ENCODE measurements at regions not wholly inside any gene's neighbourhood (a gene's known extent, or its start where the extent isn't known, plus 50 kb on each side); places are given as distances from the start of the nearest gene placed in this dataset.
"Not testable (repeated sequence)": the region's sequence is repeated elsewhere in the genome, so short reads cannot be mapped to it uniquely, and the experiment has no call there.

DNA sequence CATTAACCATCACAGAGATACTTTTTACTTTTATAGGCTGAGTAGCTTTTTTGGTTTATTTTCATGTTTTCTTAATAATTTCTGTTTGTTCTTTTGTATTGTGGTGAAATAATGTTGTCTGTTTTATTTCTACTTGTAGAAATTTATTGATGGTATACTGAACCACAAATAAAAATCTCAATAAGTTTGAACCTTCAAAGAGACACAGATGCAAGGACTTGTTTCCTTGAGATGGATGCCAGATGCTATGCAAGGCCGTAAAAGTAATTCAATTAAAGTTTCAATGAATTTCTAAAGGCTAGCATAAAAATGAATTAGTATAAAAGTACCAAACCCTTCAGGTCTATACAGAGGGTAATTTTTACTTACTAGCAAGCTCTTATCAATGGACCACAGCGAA is 873.5 kb downstream of the TTLL7 start:
- Histone ChIP-seq H3K4me1 (ENCODE audit: insufficient read depth, low read length) (no peaks in the 10 kb centered on the region), H3K36me3 (ENCODE audit: insufficient read depth, low read depth, low read length) (no peaks in the 10 kb centered on the region), H3K9ac (ENCODE audit: low read depth, low read length) (no peak overlapping the region), H3K27me3 (ENCODE audit: insufficient read depth, low read length) (no peaks in the 10 kb centered on the region), H3K27ac (ENCODE audit: low read length) (no peak overlapping the region), H3K9me3 (ENCODE audit: insufficient read depth, low read depth, low read length) (no peaks in the 10 kb centered on the region), H3K4me3 (ENCODE audit: low read length) (no peak overlapping the region)

- Histone ChIP-seq H3K27me3 (ENCODE audit: insufficient read depth, low read length) (no peaks in the 10 kb centered on the region), H3K27ac (ENCODE audit: low read length) (no peak overlapping the region), H3K9me3 (ENCODE audit: insufficient read depth, low read depth, low read length) (no peaks in the 10 kb centered on the region), H3K9ac (ENCODE audit: low read depth, low read length) (no peak overlapping the region), H3K36me3 (ENCODE audit: insufficient read depth, low read depth, low read length) (no peaks in the 10 kb centered on the region), H3K4me3 (ENCODE audit: low read length) (no peak overlapping the region), H3K4me1 (ENCODE audit: insufficient read depth, low read length) (no peaks in the 10 kb centered on the region)
Measured at GRCh38 chr1:83123019-83123418, 875.9 kb downstream of the TTLL7 start.

- H3K4me3 ChIP-seq (ENCODE audit: low read length), result no peak overlapping the region
- H3K36me3 ChIP-seq (ENCODE audit: insufficient read depth, low read depth, low read length), result no peaks in the 10 kb centered on the region
- H3K9me3 ChIP-seq (ENCODE audit: insufficient read depth, low read depth, low read length), result no peaks in the 10 kb centered on the region; the same call in 1 of the 2 replicates
- H3K9ac ChIP-seq (ENCODE audit: low read depth, low read length), result no peak overlapping the region
- no peaks in the 10 kb centered on the region for H3K4me1 ChIP-seq (ENCODE audit: insufficient read depth, low read length)
- H3K27ac ChIP-seq (ENCODE audit: low read length), result no peak overlapping the region
- no peaks in the 10 kb centered on the region for H3K27me3 ChIP-seq (ENCODE audit: insufficient read depth, low read length)
Measured at GRCh38 chr1:83118472-83118871, 880.5 kb downstream of the TTLL7 start.

DNA sequence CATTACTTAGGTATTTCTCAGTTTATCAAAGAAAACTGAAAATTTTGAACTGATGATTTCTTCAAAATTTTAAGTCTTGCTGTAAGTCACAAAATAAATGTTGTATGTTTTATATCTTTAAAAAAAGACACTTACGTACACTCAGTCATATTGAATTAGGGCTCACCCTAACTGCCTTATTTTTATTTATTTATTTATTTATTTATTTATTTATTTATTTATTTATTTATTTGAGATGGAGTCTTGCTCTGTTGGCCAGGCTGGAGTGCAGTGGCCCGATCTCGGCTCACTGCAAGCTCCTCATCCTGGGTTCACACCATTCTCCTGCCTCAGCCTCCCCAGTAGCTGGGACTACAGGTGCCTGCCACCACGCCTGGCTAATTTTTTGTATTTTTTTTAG is 881.9 kb downstream of the TTLL7 start:
- not testable (repeated sequence) for H3K4me1 ChIP-seq (ENCODE audit: insufficient read depth, low read length); H3K9ac ChIP-seq (ENCODE audit: low read depth, low read length); H3K36me3 ChIP-seq (ENCODE audit: insufficient read depth, low read depth, low read length); H3K27me3 ChIP-seq (ENCODE audit: insufficient read depth, low read length); H3K9me3 ChIP-seq (ENCODE audit: insufficient read depth, low read depth, low read length); H3K4me3 ChIP-seq (ENCODE audit: low read length); H3K27ac ChIP-seq (ENCODE audit: low read length)

GRCh38 chr1:83115785-83116184 is 883.1 kb downstream of the TTLL7 start:
- Histone ChIP-seq H3K27ac (ENCODE audit: low read length) (no peak overlapping the region), H3K9ac (ENCODE audit: low read depth, low read length) (no peak overlapping the region), H3K27me3 (ENCODE audit: insufficient read depth, low read length) (no peaks in the 10 kb centered on the region), H3K4me1 (ENCODE audit: insufficient read depth, low read length) (no peaks in the 10 kb centered on the region), H3K4me3 (ENCODE audit: low read length) (no peak overlapping the region), H3K36me3 (ENCODE audit: insufficient read depth, low read depth, low read length) (no peaks in the 10 kb centered on the region), H3K9me3 (ENCODE audit: insufficient read depth, low read depth, low read length) (no peaks in the 10 kb centered on the region; the same call in 1 of the 2 replicates)

DNA sequence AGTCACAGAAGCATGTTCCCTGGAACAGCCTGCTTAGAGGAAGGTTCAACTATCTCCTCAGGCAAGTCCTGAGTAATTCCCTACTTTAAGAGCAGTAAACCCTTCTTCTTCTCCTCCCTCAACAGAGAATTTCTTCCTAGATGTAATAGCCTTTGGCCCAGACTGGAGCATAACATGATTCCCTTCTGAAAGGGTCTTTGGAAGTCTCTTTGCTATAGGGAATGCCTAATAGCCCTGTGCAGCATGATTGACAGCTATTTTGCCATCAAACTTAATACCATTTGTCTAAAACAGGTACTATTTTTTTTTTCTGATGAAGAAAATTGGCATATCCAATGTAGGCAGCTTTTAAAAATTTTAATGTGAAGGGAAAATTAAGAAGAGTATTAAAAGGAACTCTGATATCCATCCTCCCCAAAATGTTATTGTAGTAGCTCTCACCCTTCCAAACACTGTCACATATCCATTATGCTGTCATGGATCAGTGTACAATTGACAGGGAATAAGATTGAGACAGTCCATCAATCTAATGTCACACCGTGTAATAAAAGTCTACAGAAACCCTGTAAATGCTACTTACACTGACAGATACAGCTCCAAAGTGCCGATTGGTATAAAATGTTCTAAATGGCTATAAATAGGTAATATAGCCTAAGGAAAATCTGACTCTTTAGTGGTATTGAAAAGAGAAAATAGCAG is 884.6 kb downstream of the TTLL7 start:
- no peaks in the 10 kb centered on the region for H3K36me3 ChIP-seq (ENCODE audit: insufficient read depth, low read depth, low read length)
- no peaks in the 10 kb centered on the region; the same call in 1 of the 2 replicates for H3K9me3 ChIP-seq (ENCODE audit: insufficient read depth, low read depth, low read length)
- no peak overlapping the region for H3K9ac ChIP-seq (ENCODE audit: low read depth, low read length)
- no peaks in the 10 kb centered on the region for H3K27me3 ChIP-seq (ENCODE audit: insufficient read depth, low read length)
- H3K4me3 ChIP-seq (ENCODE audit: low read length), result no peak overlapping the region
- H3K4me1 ChIP-seq (ENCODE audit: insufficient read depth, low read length), result peaks cover 5% of the 10 kb centered on the region; the same call in 1 of the 2 replicates
- no peak overlapping the region for H3K27ac ChIP-seq (ENCODE audit: low read length)

DNA sequence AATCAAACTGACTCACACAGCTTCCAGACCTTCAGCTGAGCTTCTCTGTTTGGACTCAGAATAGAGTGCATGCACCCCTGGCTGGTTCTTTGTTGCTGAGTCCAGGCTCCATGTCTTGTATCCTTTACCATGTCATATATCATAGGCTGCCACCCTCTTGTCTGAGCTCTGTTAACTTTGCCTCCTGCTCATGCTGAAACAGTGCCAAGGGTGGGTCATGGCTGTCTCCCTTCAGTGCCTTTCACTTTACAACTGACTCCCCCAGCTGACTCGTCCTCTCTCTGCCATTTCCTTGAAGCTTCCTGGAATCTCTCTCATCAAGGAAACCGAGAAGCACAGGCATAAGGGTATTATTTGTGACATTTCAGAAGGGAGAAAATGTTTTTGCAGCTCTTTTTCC is 885.3 kb downstream of the TTLL7 start:
- Histone ChIP-seq H3K9me3 (ENCODE audit: insufficient read depth, low read depth, low read length) (no peaks in the 10 kb centered on the region; the same call in 1 of the 2 replicates), H3K9ac (ENCODE audit: low read depth, low read length) (no peak overlapping the region), H3K27ac (ENCODE audit: low read length) (no peak overlapping the region), H3K27me3 (ENCODE audit: insufficient read depth, low read length) (no peaks in the 10 kb centered on the region), H3K4me3 (ENCODE audit: low read length) (no peak overlapping the region), H3K36me3 (ENCODE audit: insufficient read depth, low read depth, low read length) (no peaks in the 10 kb centered on the region), H3K4me1 (ENCODE audit: insufficient read depth, low read length) (peaks cover 6% of the 10 kb centered on the region; the same call in 1 of the 2 replicates)

DNA sequence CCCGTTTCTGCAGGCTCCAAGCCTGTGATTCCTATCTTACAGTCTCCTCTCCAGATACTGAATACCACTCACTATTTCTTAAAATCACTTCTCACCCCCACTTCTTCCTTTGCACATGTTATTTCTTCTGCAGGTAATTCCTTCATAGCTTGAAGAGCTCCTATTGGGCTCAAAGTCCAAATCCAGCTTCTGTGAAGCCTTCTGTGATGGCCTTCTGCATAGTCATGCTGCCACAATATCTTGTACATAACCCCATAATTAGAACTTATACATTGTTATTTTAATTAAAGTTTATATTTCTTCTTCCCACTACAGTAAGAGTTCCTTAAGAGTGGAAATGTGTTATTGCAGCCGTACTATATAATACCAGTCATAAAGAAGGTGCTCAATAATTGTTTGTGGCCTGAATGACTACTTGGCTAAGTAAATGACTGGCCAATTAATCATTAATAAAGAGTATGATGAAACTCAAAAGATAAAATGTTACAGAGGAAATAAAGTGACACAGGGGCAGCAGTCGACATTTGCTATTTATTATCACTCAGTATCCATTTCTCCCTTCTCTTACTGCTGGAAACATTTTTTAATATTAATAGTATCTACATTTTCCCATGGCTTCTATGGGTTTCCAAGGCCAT is 886.6 kb downstream of the TTLL7 start:
- Histone ChIP-seq H3K4me1 (ENCODE audit: insufficient read depth, low read length) (peaks cover 6% of the 10 kb centered on the region; the same call in 1 of the 2 replicates), H3K36me3 (ENCODE audit: insufficient read depth, low read depth, low read length) (no peaks in the 10 kb centered on the region), H3K27me3 (ENCODE audit: insufficient read depth, low read length) (no peaks in the 10 kb centered on the region), H3K9me3 (ENCODE audit: insufficient read depth, low read depth, low read length) (no peaks in the 10 kb centered on the region; the same call in 1 of the 2 replicates), H3K4me3 (ENCODE audit: low read length) (no peak overlapping the region), H3K9ac (ENCODE audit: low read depth, low read length) (no peak overlapping the region), H3K27ac (ENCODE audit: low read length) (no peak overlapping the region)

GRCh38 chr1:83110156-83110555 is 888.8 kb downstream of the TTLL7 start:
- Histone ChIP-seq H3K4me1 (ENCODE audit: insufficient read depth, low read length) (peaks cover 6% of the 10 kb centered on the region; the same call in 1 of the 2 replicates), H3K27ac (ENCODE audit: low read length) (no peak overlapping the region), H3K9ac (ENCODE audit: low read depth, low read length) (no peak overlapping the region), H3K9me3 (ENCODE audit: insufficient read depth, low read depth, low read length) (no peaks in the 10 kb centered on the region; the same call in 1 of the 2 replicates), H3K27me3 (ENCODE audit: insufficient read depth, low read length) (no peaks in the 10 kb centered on the region), H3K4me3 (ENCODE audit: low read length) (no peak overlapping the region), H3K36me3 (ENCODE audit: insufficient read depth, low read depth, low read length) (no peaks in the 10 kb centered on the region)

GRCh38 chr1:83109692-83110091 is 889.2 kb downstream of the TTLL7 start:
- H3K9me3 ChIP-seq (ENCODE audit: insufficient read depth, low read depth, low read length), result no peaks in the 10 kb centered on the region; the same call in 1 of the 2 replicates
- no peaks in the 10 kb centered on the region for H3K27me3 ChIP-seq (ENCODE audit: insufficient read depth, low read length)
- peaks cover 6% of the 10 kb centered on the region; the same call in 1 of the 2 replicates for H3K4me1 ChIP-seq (ENCODE audit: insufficient read depth, low read length)
- no peaks in the 10 kb centered on the region for H3K36me3 ChIP-seq (ENCODE audit: insufficient read depth, low read depth, low read length)
- no peak overlapping the region for H3K9ac ChIP-seq (ENCODE audit: low read depth, low read length)
- no peak overlapping the region for H3K27ac ChIP-seq (ENCODE audit: low read length)
- no peak overlapping the region for H3K4me3 ChIP-seq (ENCODE audit: low read length)

DNA sequence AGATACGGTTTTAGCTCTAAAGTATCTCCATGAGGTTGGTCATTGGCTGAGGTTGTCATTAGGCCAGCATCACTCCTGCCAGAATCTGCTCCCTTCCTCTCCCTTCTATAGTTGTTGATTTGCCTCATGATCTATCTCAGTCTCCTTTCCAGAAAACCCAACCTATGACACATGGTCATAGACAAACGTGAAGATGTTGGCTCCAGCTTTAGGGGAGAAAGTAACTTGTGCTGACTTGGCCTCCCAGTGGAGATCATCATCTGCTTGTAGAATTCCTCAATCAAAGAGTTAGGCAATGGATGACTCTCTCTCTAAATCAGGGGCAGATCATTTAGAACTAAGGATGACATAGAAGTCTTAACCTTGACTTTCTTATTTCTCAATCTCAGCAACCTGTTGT is 894.4 kb downstream of the TTLL7 start:
- Histone ChIP-seq H3K27me3 (ENCODE audit: insufficient read depth, low read length) (no peaks in the 10 kb centered on the region), H3K4me3 (ENCODE audit: low read length) (no peak overlapping the region), H3K4me1 (ENCODE audit: insufficient read depth, low read length) (peaks cover 13% of the 10 kb centered on the region), H3K9me3 (ENCODE audit: insufficient read depth, low read depth, low read length) (no peaks in the 10 kb centered on the region), H3K27ac (ENCODE audit: low read length) (no peak overlapping the region), H3K9ac (ENCODE audit: low read depth, low read length) (no peak overlapping the region), H3K36me3 (ENCODE audit: insufficient read depth, low read depth, low read length) (no peaks in the 10 kb centered on the region)

GRCh38 chr1:83103341-83103740 is 895.6 kb downstream of the TTLL7 start:
- H3K9ac ChIP-seq (ENCODE audit: low read depth, low read length), result no peak overlapping the region
- no peak overlapping the region for H3K27ac ChIP-seq (ENCODE audit: low read length)
- H3K4me3 ChIP-seq (ENCODE audit: low read length), result no peak overlapping the region
- H3K9me3 ChIP-seq (ENCODE audit: insufficient read depth, low read depth, low read length), result no peaks in the 10 kb centered on the region
- H3K27me3 ChIP-seq (ENCODE audit: insufficient read depth, low read length), result no peaks in the 10 kb centered on the region
- H3K4me1 ChIP-seq (ENCODE audit: insufficient read depth, low read length), result peaks cover 9% of the 10 kb centered on the region
- H3K36me3 ChIP-seq (ENCODE audit: insufficient read depth, low read depth, low read length), result no peaks in the 10 kb centered on the region
